Stimulated activated CD4-positive, alpha-beta T cell treated with anti-CD3 and anti-CD28 coated beads, Interleukin-1b, Interleukin-23, amount 100 ng/mL, for 48 hours (primary cell): ENCODE measurements at regions not wholly inside any gene's neighbourhood (a gene's known extent, or its start where the extent isn't known, plus 50 kb on each side); places are given as distances from the start of the nearest gene placed in this dataset.
"Not testable (repeated sequence)": the region's sequence is repeated elsewhere in the genome, so short reads cannot be mapped to it uniquely, and the experiment has no call there.

ENCODE experiments used
- DNase-seq: peaks from one replicate; pipeline ENCODE4 v3.0.0-alpha.2; 2020

- DNase-seq = no peak
These were observed 396.6 kb upstream of the KLF6 start for GRCh38 chr10:4181621-4182049.

GRCh38 chr10:4181081-4181480, 396.1 kb upstream of the KLF6 start:
- no peak for DNase-seq

- DNase-seq = no peak
These were observed 392.8 kb upstream of the KLF6 start for GRCh38 chr10:4177791-4178190.

- no peak for DNase-seq
These were observed 391.7 kb upstream of the KLF6 start for GRCh38 chr10:4176500-4177281.

GRCh38 chr10:4174197-4174596, 389.2 kb upstream of the KLF6 start:
- no peak for DNase-seq

- DNase-seq = no peak
These were observed 385.8 kb upstream of the KLF6 start for GRCh38 chr10:4170633-4171314.

GRCh38 chr10:4170181-4170580, 385.2 kb upstream of the KLF6 start:
- DNase-seq = no peak

GRCh38 chr10:4169448-4169847, 384.4 kb upstream of the KLF6 start:
- no peak for DNase-seq

- no peak for DNase-seq
These were observed 382.2 kb upstream of the KLF6 start for GRCh38 chr10:4167216-4167615.

- no peak for DNase-seq
These were observed 377.7 kb upstream of the KLF6 start for GRCh38 chr10:4162571-4163286.

- DNase-seq = no peak
These were observed 374.2 kb upstream of the KLF6 start for GRCh38 chr10:4159173-4159572.

GRCh38 chr10:4154191-4154715, 369.2 kb upstream of the KLF6 start:
- no peak for DNase-seq

- no peak for DNase-seq
These were observed 366.5 kb upstream of the KLF6 start for GRCh38 chr10:4151466-4151865.

- no peak for DNase-seq
These were observed 365.7 kb upstream of the KLF6 start for GRCh38 chr10:4150676-4151075.

- DNase-seq = not testable (repeated sequence)
These were observed 364.5 kb upstream of the KLF6 start for GRCh38 chr10:4149460-4149859.

GRCh38 chr10:4147245-4147644, 362.2 kb upstream of the KLF6 start:
- DNase-seq = no peak

GRCh38 chr10:4144817-4145216, 359.8 kb upstream of the KLF6 start:
- no peak for DNase-seq

- no peak for DNase-seq
These were observed 356.5 kb upstream of the KLF6 start for GRCh38 chr10:4141471-4141870.

GRCh38 chr10:4138146-4138721, 353.2 kb upstream of the KLF6 start:
- DNase-seq = no peak

GRCh38 chr10:4137299-4137698, 352.3 kb upstream of the KLF6 start:
- DNase-seq = no peak

GRCh38 chr10:4136121-4136520, 351.1 kb upstream of the KLF6 start:
- DNase-seq = no peak

- no peak for DNase-seq
These were observed 347.2 kb upstream of the KLF6 start for GRCh38 chr10:4132216-4132556.
